ENCODE measurements at regions not wholly inside any gene's neighbourhood (a gene's known extent, or its start where the extent isn't known, plus 50 kb on each side); places are given as distances from the start of the nearest gene placed in this dataset.

- no peak for DNase-seq
These were observed 100.7 kb upstream of the PLET1 start for GRCh38 chr11:112361396-112361795.

- no peak for DNase-seq
These were observed 102.9 kb upstream of the PLET1 start for GRCh38 chr11:112363527-112363926.

GRCh38 chr11:112364962-112365481 lies 104.4 kb upstream of the PLET1 start:
- DNase-seq, result no peak

GRCh38 chr11:112366012-112366411 lies 105.4 kb upstream of the PLET1 start:
- DNase-seq, result no peak

GRCh38 chr11:112366777-112367176 lies 106.1 kb upstream of the PLET1 start:
- no peak for DNase-seq

GRCh38 chr11:112367461-112367860 lies 106.8 kb upstream of the PLET1 start:
- no peak for DNase-seq

GRCh38 chr11:112367895-112368294 lies 107.2 kb upstream of the PLET1 start:
- no peak for DNase-seq

GRCh38 chr11:112368381-112368780 lies 107.7 kb upstream of the PLET1 start:
- no peak for DNase-seq

GRCh38 chr11:112369374-112369773 lies 108.7 kb upstream of the PLET1 start:
- DNase-seq, result no peak

- DNase-seq, result no peak
These were observed 109.3 kb upstream of the PLET1 start for GRCh38 chr11:112369916-112370315.

GRCh38 chr11:112374486-112375140 lies 114.0 kb upstream of the PLET1 start:
- no peak for DNase-seq

- no peak for DNase-seq
These were observed 117.3 kb upstream of the PLET1 start for GRCh38 chr11:112377946-112378345.

- DNase-seq, result no peak
These were observed 119.8 kb upstream of the PLET1 start for GRCh38 chr11:112380464-112380863.

GRCh38 chr11:112381578-112381977 lies 120.9 kb upstream of the PLET1 start:
- no peak for DNase-seq

- no peak for DNase-seq
These were observed 121.9 kb upstream of the PLET1 start for GRCh38 chr11:112382561-112382960.

- DNase-seq, result no peak
These were observed 127.8 kb upstream of the PLET1 start for GRCh38 chr11:112388496-112388895.

- DNase-seq, result no peak
These were observed 130.4 kb upstream of the PLET1 start for GRCh38 chr11:112391086-112391485.

- no peak for DNase-seq
These were observed 132.2 kb upstream of the PLET1 start for GRCh38 chr11:112392904-112393303.

- no peak for DNase-seq
These were observed 133.6 kb upstream of the PLET1 start for GRCh38 chr11:112394304-112394703.

GRCh38 chr11:112396076-112396475 lies 135.4 kb upstream of the PLET1 start:
- DNase-seq, result no peak

GRCh38 chr11:112398798-112399478 lies 138.3 kb upstream of the PLET1 start:
- DNase-seq, result no peak

- no peak for DNase-seq
These were observed 139.9 kb upstream of the PLET1 start for GRCh38 chr11:112400476-112401014.

- DNase-seq, result no peak
These were observed 140.5 kb upstream of the PLET1 start for GRCh38 chr11:112401036-112401769.

- DNase-seq, result no peak
These were observed 142.8 kb upstream of the PLET1 start for GRCh38 chr11:112403432-112403831.
